SK-N-MC (cell line): ENCODE measurements at regions not wholly inside any gene's neighbourhood (a gene's known extent, or its start where the extent isn't known, plus 50 kb on each side); places are given as distances from the start of the nearest gene placed in this dataset.

ENCODE experiments used
- EZH2 ChIP-seq: fragments of 200-600 bp; sonication (generic); IDR thresholded peaks from one replicate; pipeline ENCODE4 v1.6.1; 2017; ENCODE audit warnings: antibody characterized with exemption
- FOXP2 ChIP-seq: optimal IDR thresholded peaks from 2 replicates; pipeline ENCODE3; 2011; ENCODE audit warnings: mild to moderate bottlenecking, moderate library complexity; ENCODE audit not compliant: insufficient read depth; ENCODE audit errors: extremely low read length, control extremely low read depth
- POLR2AphosphoS5 ChIP-seq: IDR thresholded peaks from 2 replicates; pipeline ENCODE4 v1.6.1; 2012; ENCODE audit warnings: mild to moderate bottlenecking, low read depth, low read length, borderline replicate concordance

GRCh38 chr6:140784573-140784972, 1348.2 kb upstream of the GJE1 start:
- no peak for TF ChIP-seq EZH2
- TF ChIP-seq POLR2AphosphoS5, result no peak
- TF ChIP-seq FOXP2, result no peak
